ENCODE measurements at regions not wholly inside any gene's neighbourhood (a gene's known extent, or its start where the extent isn't known, plus 50 kb on each side); places are given as distances from the start of the nearest gene placed in this dataset.

DNA sequence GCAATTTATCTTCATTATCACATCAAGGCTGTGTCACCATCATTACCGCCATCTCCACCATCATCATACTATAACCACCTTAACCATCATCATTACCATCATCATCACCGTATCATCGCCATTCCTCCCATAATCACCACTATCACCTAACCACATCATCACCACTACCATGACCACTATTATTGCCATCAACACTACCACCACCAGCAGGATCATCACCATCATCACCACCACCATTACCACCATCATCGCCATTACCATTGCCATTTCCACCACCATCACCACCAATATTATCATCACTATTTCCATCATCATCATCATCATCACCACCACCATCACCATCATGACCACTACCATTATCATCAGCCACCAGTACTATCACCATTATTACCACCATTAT lies 314.4 kb downstream of the CYP26B1 start:
- H3K9me3 Mint-ChIP-seq = no peaks in the 10 kb centered on the region
- H2AFZ ChIP-seq = no peak overlapping the region
- H3K4me2 ChIP-seq = no peak overlapping the region
- no peaks in the 10 kb centered on the region for H3K4me1 Mint-ChIP-seq
- H3K4me3 Mint-ChIP-seq = no peak overlapping the region
- H3K4me3 ChIP-seq = no peak overlapping the region
- H3K79me2 ChIP-seq (replicated peaks; ENCODE audit: insufficient read depth) = no peaks in the 10 kb centered on the region
- H3K27me3 ChIP-seq (ENCODE audit: insufficient read depth) = no peaks in the 10 kb centered on the region
- H4K20me1 ChIP-seq (replicated peaks; ENCODE audit: insufficient read depth) = no peaks in the 10 kb centered on the region
- ATAC-seq = no peak
- no peak for TF ChIP-seq ZNF114 (CRISPR knock-in tag; IDR thresholded peaks at IDR 0.05)
- no peak for TF ChIP-seq ZNF331 (CRISPR knock-in tag; IDR thresholded peaks at IDR 0.05; ENCODE audit: low read depth)
- TF ChIP-seq EZH2phosphoT487 (IDR thresholded peaks at IDR 0.05; ENCODE audit: unreplicated experiment) = no peak
- TF ChIP-seq, protein P1, sequence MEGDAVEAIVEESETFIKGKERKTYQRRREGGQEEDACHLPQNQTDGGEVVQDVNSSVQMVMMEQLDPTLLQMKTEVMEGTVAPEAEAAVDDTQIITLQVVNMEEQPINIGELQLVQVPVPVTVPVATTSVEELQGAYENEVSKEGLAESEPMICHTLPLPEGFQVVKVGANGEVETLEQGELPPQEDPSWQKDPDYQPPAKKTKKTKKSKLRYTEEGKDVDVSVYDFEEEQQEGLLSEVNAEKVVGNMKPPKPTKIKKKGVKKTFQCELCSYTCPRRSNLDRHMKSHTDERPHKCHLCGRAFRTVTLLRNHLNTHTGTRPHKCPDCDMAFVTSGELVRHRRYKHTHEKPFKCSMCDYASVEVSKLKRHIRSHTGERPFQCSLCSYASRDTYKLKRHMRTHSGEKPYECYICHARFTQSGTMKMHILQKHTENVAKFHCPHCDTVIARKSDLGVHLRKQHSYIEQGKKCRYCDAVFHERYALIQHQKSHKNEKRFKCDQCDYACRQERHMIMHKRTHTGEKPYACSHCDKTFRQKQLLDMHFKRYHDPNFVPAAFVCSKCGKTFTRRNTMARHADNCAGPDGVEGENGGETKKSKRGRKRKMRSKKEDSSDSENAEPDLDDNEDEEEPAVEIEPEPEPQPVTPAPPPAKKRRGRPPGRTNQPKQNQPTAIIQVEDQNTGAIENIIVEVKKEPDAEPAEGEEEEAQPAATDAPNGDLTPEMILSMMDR (conservative IDR thresholded peaks at IDR 0.05; ENCODE audit: low read depth in 2 of 2) = no peak
- no peak for TF ChIP-seq EZH2 (IDR thresholded peaks at IDR 0.05; ENCODE audit: low read depth, unreplicated experiment)
- no peak for TF ChIP-seq NANOG (IDR thresholded peaks at IDR 0.05; ENCODE audit: borderline replicate concordance)
- TF ChIP-seq STAT1 (IDR thresholded peaks at IDR 0.05; ENCODE audit: unreplicated experiment) = no peak
- TF ChIP-seq, protein P2, sequence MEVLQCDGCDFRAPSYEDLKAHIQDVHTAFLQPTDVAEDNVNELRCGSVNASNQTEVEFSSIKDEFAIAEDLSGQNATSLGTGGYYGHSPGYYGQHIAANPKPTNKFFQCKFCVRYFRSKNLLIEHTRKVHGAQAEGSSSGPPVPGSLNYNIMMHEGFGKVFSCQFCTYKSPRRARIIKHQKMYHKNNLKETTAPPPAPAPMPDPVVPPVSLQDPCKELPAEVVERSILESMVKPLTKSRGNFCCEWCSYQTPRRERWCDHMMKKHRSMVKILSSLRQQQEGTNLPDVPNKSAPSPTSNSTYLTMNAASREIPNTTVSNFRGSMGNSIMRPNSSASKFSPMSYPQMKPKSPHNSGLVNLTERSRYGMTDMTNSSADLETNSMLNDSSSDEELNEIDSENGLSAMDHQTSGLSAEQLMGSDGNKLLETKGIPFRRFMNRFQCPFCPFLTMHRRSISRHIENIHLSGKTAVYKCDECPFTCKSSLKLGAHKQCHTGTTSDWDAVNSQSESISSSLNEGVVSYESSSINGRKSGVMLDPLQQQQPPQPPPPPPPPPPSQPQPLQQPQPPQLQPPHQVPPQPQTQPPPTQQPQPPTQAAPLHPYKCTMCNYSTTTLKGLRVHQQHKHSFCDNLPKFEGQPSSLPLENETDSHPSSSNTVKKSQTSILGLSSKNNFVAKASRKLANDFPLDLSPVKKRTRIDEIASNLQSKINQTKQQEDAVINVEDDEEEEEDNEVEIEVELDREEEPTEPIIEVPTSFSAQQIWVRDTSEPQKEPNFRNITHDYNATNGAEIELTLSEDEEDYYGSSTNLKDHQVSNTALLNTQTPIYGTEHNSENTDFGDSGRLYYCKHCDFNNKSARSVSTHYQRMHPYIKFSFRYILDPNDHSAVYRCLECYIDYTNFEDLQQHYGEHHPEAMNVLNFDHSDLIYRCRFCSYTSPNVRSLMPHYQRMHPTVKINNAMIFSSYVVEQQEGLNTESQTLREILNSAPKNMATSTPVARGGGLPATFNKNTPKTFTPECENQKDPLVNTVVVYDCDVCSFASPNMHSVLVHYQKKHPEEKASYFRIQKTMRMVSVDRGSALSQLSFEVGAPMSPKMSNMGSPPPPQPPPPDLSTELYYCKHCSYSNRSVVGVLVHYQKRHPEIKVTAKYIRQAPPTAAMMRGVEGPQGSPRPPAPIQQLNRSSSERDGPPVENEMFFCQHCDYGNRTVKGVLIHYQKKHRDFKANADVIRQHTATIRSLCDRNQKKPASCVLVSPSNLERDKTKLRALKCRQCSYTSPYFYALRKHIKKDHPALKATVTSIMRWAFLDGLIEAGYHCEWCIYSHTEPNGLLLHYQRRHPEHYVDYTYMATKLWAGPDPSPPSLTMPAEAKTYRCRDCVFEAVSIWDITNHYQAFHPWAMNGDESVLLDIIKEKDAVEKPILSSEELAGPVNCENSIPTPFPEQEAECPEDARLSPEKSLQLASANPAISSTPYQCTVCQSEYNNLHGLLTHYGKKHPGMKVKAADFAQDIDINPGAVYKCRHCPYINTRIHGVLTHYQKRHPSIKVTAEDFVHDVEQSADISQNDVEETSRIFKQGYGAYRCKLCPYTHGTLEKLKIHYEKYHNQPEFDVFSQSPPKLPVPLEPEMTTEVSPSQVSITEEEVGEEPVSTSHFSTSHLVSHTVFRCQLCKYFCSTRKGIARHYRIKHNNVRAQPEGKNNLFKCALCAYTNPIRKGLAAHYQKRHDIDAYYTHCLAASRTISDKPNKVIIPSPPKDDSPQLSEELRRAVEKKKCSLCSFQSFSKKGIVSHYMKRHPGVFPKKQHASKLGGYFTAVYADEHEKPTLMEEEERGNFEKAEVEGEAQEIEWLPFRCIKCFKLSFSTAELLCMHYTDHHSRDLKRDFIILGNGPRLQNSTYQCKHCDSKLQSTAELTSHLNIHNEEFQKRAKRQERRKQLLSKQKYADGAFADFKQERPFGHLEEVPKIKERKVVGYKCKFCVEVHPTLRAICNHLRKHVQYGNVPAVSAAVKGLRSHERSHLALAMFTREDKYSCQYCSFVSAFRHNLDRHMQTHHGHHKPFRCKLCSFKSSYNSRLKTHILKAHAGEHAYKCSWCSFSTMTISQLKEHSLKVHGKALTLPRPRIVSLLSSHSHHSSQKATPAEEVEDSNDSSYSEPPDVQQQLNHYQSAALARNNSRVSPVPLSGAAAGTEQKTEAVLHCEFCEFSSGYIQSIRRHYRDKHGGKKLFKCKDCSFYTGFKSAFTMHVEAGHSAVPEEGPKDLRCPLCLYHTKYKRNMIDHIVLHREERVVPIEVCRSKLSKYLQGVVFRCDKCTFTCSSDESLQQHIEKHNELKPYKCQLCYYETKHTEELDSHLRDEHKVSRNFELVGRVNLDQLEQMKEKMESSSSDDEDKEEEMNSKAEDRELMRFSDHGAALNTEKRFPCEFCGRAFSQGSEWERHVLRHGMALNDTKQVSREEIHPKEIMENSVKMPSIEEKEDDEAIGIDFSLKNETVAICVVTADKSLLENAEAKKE (CRISPR knock-in tag; IDR thresholded peaks at IDR 0.05) = no peak
- TF ChIP-seq JUNB (IDR thresholded peaks at IDR 0.05; ENCODE audit: unreplicated experiment) = no peak
- TF ChIP-seq POLR2AphosphoS5 (IDR thresholded peaks at IDR 0.05; ENCODE audit: low read depth) = no peak
- no peak for TF ChIP-seq CREB1 (CRISPR knock-in tag; IDR thresholded peaks at IDR 0.05; ENCODE audit: low read depth)
- TF ChIP-seq, protein P3, sequence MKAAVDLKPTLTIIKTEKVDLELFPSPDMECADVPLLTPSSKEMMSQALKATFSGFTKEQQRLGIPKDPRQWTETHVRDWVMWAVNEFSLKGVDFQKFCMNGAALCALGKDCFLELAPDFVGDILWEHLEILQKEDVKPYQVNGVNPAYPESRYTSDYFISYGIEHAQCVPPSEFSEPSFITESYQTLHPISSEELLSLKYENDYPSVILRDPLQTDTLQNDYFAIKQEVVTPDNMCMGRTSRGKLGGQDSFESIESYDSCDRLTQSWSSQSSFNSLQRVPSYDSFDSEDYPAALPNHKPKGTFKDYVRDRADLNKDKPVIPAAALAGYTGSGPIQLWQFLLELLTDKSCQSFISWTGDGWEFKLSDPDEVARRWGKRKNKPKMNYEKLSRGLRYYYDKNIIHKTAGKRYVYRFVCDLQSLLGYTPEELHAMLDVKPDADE (IDR thresholded peaks at IDR 0.05) = no peak
- TF ChIP-seq, protein P4, sequence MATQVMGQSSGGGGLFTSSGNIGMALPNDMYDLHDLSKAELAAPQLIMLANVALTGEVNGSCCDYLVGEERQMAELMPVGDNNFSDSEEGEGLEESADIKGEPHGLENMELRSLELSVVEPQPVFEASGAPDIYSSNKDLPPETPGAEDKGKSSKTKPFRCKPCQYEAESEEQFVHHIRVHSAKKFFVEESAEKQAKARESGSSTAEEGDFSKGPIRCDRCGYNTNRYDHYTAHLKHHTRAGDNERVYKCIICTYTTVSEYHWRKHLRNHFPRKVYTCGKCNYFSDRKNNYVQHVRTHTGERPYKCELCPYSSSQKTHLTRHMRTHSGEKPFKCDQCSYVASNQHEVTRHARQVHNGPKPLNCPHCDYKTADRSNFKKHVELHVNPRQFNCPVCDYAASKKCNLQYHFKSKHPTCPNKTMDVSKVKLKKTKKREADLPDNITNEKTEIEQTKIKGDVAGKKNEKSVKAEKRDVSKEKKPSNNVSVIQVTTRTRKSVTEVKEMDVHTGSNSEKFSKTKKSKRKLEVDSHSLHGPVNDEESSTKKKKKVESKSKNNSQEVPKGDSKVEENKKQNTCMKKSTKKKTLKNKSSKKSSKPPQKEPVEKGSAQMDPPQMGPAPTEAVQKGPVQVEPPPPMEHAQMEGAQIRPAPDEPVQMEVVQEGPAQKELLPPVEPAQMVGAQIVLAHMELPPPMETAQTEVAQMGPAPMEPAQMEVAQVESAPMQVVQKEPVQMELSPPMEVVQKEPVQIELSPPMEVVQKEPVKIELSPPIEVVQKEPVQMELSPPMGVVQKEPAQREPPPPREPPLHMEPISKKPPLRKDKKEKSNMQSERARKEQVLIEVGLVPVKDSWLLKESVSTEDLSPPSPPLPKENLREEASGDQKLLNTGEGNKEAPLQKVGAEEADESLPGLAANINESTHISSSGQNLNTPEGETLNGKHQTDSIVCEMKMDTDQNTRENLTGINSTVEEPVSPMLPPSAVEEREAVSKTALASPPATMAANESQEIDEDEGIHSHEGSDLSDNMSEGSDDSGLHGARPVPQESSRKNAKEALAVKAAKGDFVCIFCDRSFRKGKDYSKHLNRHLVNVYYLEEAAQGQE (IDR thresholded peaks at IDR 0.05; ENCODE audit: unreplicated experiment) = no peak
- H3K4me1 ChIP-seq (ENCODE audit: insufficient read depth) = no peaks in the 10 kb centered on the region
- peaks cover 5% of the 10 kb centered on the region for H3K9me2 ChIP-seq (ENCODE audit: insufficient read depth)
- no peak overlapping the region for H3K27ac Mint-ChIP-seq
- H3K36me3 Mint-ChIP-seq (ENCODE audit: low read depth) = no peaks in the 10 kb centered on the region
- peaks cover 2% of the 10 kb centered on the region for H3K27me3 Mint-ChIP-seq (ENCODE audit: insufficient read depth, low read depth, poor library complexity)
- no peaks in the 10 kb centered on the region for H3F3A ChIP-seq (replicated peaks; ENCODE audit: low read depth)
- no peak overlapping the region for H3K27ac ChIP-seq (ENCODE audit: low read depth)
- no peak for DNase-seq (ENCODE audit: low spot score)
- no peaks in the 10 kb centered on the region for H3K36me3 ChIP-seq (ENCODE audit: insufficient read depth)
